H9 (cell line): ENCODE measurements at regions not wholly inside any gene's neighbourhood (a gene's known extent, or its start where the extent isn't known, plus 50 kb on each side); places are given as distances from the start of the nearest gene placed in this dataset.

Source experiments
- DNase-seq: peaks from one replicate; pipeline ENCODE4 v3.0.0-alpha.2; 2017
- H2AFZ ChIP-seq: one replicate; pipeline ENCODE4 v1.6.1; 2013; ENCODE audit warnings: mild to moderate bottlenecking, low read length, control low read depth, moderate library complexity
- H2AK5ac ChIP-seq: 2 replicates; pipeline ENCODE4 v1.6.1; 2013; ENCODE audit warnings: low read length, control low read depth, mixed read lengths; ENCODE audit not compliant: insufficient read length
- H2BK120ac ChIP-seq: one replicate; pipeline ENCODE4 v1.6.1; 2013; ENCODE audit warnings: low read depth, mild to moderate bottlenecking, low read length, control low read depth, inconsistent platforms; ENCODE audit not compliant: poor library complexity, severe bottlenecking
- H2BK12ac ChIP-seq: 2 replicates; pipeline ENCODE4 v1.6.1; 2013; ENCODE audit warnings: low read length, control low read depth, mixed read lengths, low read depth; ENCODE audit not compliant: insufficient read length
- H2BK15ac ChIP-seq: 2 replicates; pipeline ENCODE4 v1.6.1; 2013; ENCODE audit warnings: low read depth, low read length, control low read depth
- H2BK20ac ChIP-seq: one replicate; pipeline ENCODE4 v1.6.1; 2013; ENCODE audit warnings: low read depth, mild to moderate bottlenecking, low read length, control low read depth, inconsistent platforms; ENCODE audit not compliant: poor library complexity, severe bottlenecking
- H2BK5ac ChIP-seq: 2 replicates; pipeline ENCODE4 v1.6.1; 2013; ENCODE audit warnings: low read length, control low read depth, mixed read lengths; ENCODE audit not compliant: insufficient read length
- H3K14ac ChIP-seq: 2 replicates; pipeline ENCODE4 v1.6.1; 2013; ENCODE audit warnings: low read length, control low read depth; ENCODE audit not compliant: insufficient read depth
- H3K18ac ChIP-seq: 2 replicates; pipeline ENCODE4 v1.6.1; 2013; ENCODE audit warnings: low read depth, mild to moderate bottlenecking, mixed read lengths, low read length, control low read depth; ENCODE audit not compliant: insufficient read length
- H3K23ac ChIP-seq: 2 replicates; pipeline ENCODE4 v1.6.1; 2013; ENCODE audit warnings: low read length, control low read depth, mixed read lengths, low read depth; ENCODE audit not compliant: insufficient read length
- H3K23me2 ChIP-seq: 2 replicates; pipeline ENCODE4 v1.6.1; 2013; ENCODE audit warnings: low read depth, mild to moderate bottlenecking, mixed read lengths, low read length, control low read depth; ENCODE audit not compliant: insufficient read length, poor library complexity, severe bottlenecking
- H3K27ac ChIP-seq: 2 replicates; pipeline ENCODE4 v1.5.1; 2013; ENCODE audit warnings: low read length, control low read depth, mixed read lengths, low read depth; ENCODE audit not compliant: insufficient read length
- H3K27me3 ChIP-seq: 2 replicates; pipeline ENCODE4 v1.6.1; 2013; ENCODE audit warnings: low read length, control low read depth, inconsistent platforms; ENCODE audit not compliant: insufficient read depth
- H3K4ac ChIP-seq: 2 replicates; pipeline ENCODE4 v1.6.1; 2013; ENCODE audit warnings: low read depth, mild to moderate bottlenecking, control low read depth, inconsistent platforms, low read length, moderate library complexity
- H3K4me1 ChIP-seq: 2 replicates; pipeline ENCODE4 v1.6.1; 2013; ENCODE audit warnings: low read length, control low read depth, inconsistent platforms; ENCODE audit not compliant: insufficient read depth
- H3K4me2 ChIP-seq: 2 replicates; pipeline ENCODE4 v1.6.1; 2013; ENCODE audit warnings: low read length, control low read depth, mixed read lengths; ENCODE audit not compliant: insufficient read length, insufficient read depth
- H3K56ac ChIP-seq: 2 replicates; pipeline ENCODE4 v1.6.1; 2013; ENCODE audit warnings: low read depth, mild to moderate bottlenecking, mixed read lengths, low read length, control low read depth; ENCODE audit not compliant: insufficient read length
- H3K79me1 ChIP-seq: 2 replicates; pipeline ENCODE4 v1.6.1; 2013; ENCODE audit warnings: low read depth, mild to moderate bottlenecking, moderate library complexity, low read length, control low read depth, inconsistent platforms; ENCODE audit not compliant: insufficient read depth, poor library complexity, severe bottlenecking
- H3K79me2 ChIP-seq: 2 replicates; pipeline ENCODE4 v1.6.1; 2013; ENCODE audit warnings: low read length, control low read depth, inconsistent platforms; ENCODE audit not compliant: insufficient read depth
- H3K9ac ChIP-seq: 2 replicates; pipeline ENCODE4 v1.6.1; 2013; ENCODE audit warnings: low read length, control low read depth, mixed read lengths; ENCODE audit not compliant: insufficient read length; ENCODE audit errors: extremely low read depth
- H3K9me3 ChIP-seq: one replicate; pipeline ENCODE4 v1.6.1; 2013; ENCODE audit warnings: low read depth, low read length, inconsistent platforms; ENCODE audit not compliant: control insufficient read depth
- H3T11ph ChIP-seq: one replicate; pipeline ENCODE4 v1.6.1; 2013; ENCODE audit warnings: mild to moderate bottlenecking, low read length, control low read depth, inconsistent platforms
- H4K20me1 ChIP-seq: one replicate; pipeline ENCODE4 v1.6.1; 2013; ENCODE audit not compliant: control insufficient read depth, insufficient read length, insufficient read depth
- H4K5ac ChIP-seq: 2 replicates; pipeline ENCODE4 v1.6.1; 2013; ENCODE audit warnings: low read depth, mild to moderate bottlenecking, mixed read lengths, low read length, control low read depth; ENCODE audit not compliant: insufficient read length
- H4K8ac ChIP-seq: replicated peaks from 2 replicates; pipeline ENCODE4 v1.6.1; 2013; ENCODE audit warnings: low read length, control low read depth, mixed read lengths, low read depth; ENCODE audit not compliant: insufficient read length
- H4K91ac ChIP-seq: 2 replicates; pipeline ENCODE4 v1.6.1; 2013; ENCODE audit warnings: low read depth, mild to moderate bottlenecking, moderate library complexity, mixed read lengths, low read length, control low read depth; ENCODE audit not compliant: insufficient read length
- H3K27ac Mint-ChIP-seq, 3 experiments: 2 replicates in 2 of 3; 3 replicates in 1 of 3; pipeline ENCODE4 v1.8.0; 2020 to 2021; ENCODE audit warnings: mixed read lengths in 3 of 3, mild to moderate bottlenecking in 1 of 3, moderate library complexity in 1 of 3
- H3K27me3 Mint-ChIP-seq: 2 replicates; pipeline ENCODE4 v1.8.0; 2021; ENCODE audit warnings: low read depth, mild to moderate bottlenecking, moderate library complexity, mixed read lengths
- H3K36me3 Mint-ChIP-seq, 3 experiments: 2 replicates in 2 of 3; 3 replicates in 1 of 3; pipeline ENCODE4 v1.8.0; 2020 to 2021; ENCODE audit warnings: low read depth in 3 of 3, mixed read lengths in 3 of 3; ENCODE audit not compliant: insufficient read depth in 1 of 3
- H3K4me1 Mint-ChIP-seq, 2 experiments: 2 replicates each; pipeline ENCODE4 v1.8.0; 2020; ENCODE audit warnings: mixed read lengths in 2 of 2
- H3K4me3 Mint-ChIP-seq, 2 experiments: 2 replicates in 1 of 2; 3 replicates in 1 of 2; pipeline ENCODE4 v1.8.0; 2020 to 2021; ENCODE audit warnings: mild to moderate bottlenecking in 2 of 2, mixed read lengths in 2 of 2, moderate library complexity in 1 of 2
- H3K9me3 Mint-ChIP-seq, 2 experiments: 2 replicates in 1 of 2; 3 replicates in 1 of 2; pipeline ENCODE4 v1.8.0; 2020; ENCODE audit warnings: mild to moderate bottlenecking in 2 of 2, mixed read lengths in 2 of 2, moderate library complexity in 1 of 2
- CTCF ChIP-seq: fragments of 200-600 bp; sonication (generic); conservative IDR thresholded peaks from 3 replicates; pipeline ENCODE4 v1.8.0; 2021; ENCODE audit warnings: antibody characterized with exemption, mild to moderate bottlenecking
- WGBS: extraction: QIAGEN DNeasy Blood & Tissue Kit; methylation state at CpG from one replicate; pipeline ENCODE4 v1.1.7; 2013; ENCODE audit warnings: missing lambda C conversion rate, low lambda C conversion rate, mixed read lengths; ENCODE audit not compliant: insufficient read length; ENCODE audit errors: extremely low coverage; 5-methylcytosine and 5-hydroxymethylcytosine counted together

GRCh38 chr14:83535444-83535843, 1994.5 kb upstream of the FLRT2 start:
- H4K91ac ChIP-seq, result no peak overlapping the region
- H3K4me3 Mint-ChIP-seq, result no peak overlapping the region
- no peak overlapping the region for H3K4ac ChIP-seq
- no peak overlapping the region for H3T11ph ChIP-seq
- H3K79me1 ChIP-seq, result no peaks in the 10 kb centered on the region
- no peak overlapping the region for H2BK5ac ChIP-seq
- no peak overlapping the region for H3K9ac ChIP-seq
- no peak overlapping the region for H2AK5ac ChIP-seq
- no peaks in the 10 kb centered on the region for H3K23me2 ChIP-seq
- no peaks in the 10 kb centered on the region for H4K20me1 ChIP-seq
- no peak overlapping the region for H2BK120ac ChIP-seq
- H3K18ac ChIP-seq, result no peak overlapping the region
- H4K5ac ChIP-seq, result no peak overlapping the region
- H2BK15ac ChIP-seq, result no peak overlapping the region
- no CpG with 5 or more reads among the region's 5 CpGs for WGBS
- H3K4me1 Mint-ChIP-seq, result no peaks in the 10 kb centered on the region
- H3K14ac ChIP-seq, result no peak overlapping the region
- H3K79me2 ChIP-seq, result no peaks in the 10 kb centered on the region
- no peak for TF ChIP-seq CTCF
- no peaks in the 10 kb centered on the region for H3K27me3 ChIP-seq
- H3K4me1 ChIP-seq, result no peaks in the 10 kb centered on the region
- H2BK12ac ChIP-seq, result no peak overlapping the region
- no peak overlapping the region for H2AFZ ChIP-seq
- no peaks in the 10 kb centered on the region for H3K36me3 Mint-ChIP-seq
- H2BK20ac ChIP-seq, result no peak overlapping the region
- H3K56ac ChIP-seq, result no peak overlapping the region
- H3K27me3 Mint-ChIP-seq, result no peaks in the 10 kb centered on the region
- H3K23ac ChIP-seq, result no peak overlapping the region
- H4K8ac ChIP-seq, result no peak overlapping the region
- H3K9me3 ChIP-seq, result no peaks in the 10 kb centered on the region
- no peak overlapping the region for H3K27ac Mint-ChIP-seq
- no peaks in the 10 kb centered on the region; a peak in 1 of 5 replicates for H3K9me3 Mint-ChIP-seq
- no peak overlapping the region for H3K4me2 ChIP-seq
- H3K27ac ChIP-seq, result no peak overlapping the region
- DNase-seq, result no peak
